H9 (cell line): ENCODE measurements at regions not wholly inside any gene's neighbourhood (a gene's known extent, or its start where the extent isn't known, plus 50 kb on each side); places are given as distances from the start of the nearest gene placed in this dataset.

ENCODE experiments used
- DNase-seq: peaks from one replicate; pipeline ENCODE4 v3.0.0-alpha.2; 2017
- H2AFZ ChIP-seq: one replicate; pipeline ENCODE4 v1.6.1; 2013; ENCODE audit warnings: mild to moderate bottlenecking, low read length, control low read depth, moderate library complexity
- H2AK5ac ChIP-seq: 2 replicates; pipeline ENCODE4 v1.6.1; 2013; ENCODE audit warnings: low read length, control low read depth, mixed read lengths; ENCODE audit not compliant: insufficient read length
- H2BK120ac ChIP-seq: one replicate; pipeline ENCODE4 v1.6.1; 2013; ENCODE audit warnings: low read depth, mild to moderate bottlenecking, low read length, control low read depth, inconsistent platforms; ENCODE audit not compliant: poor library complexity, severe bottlenecking
- H2BK12ac ChIP-seq: 2 replicates; pipeline ENCODE4 v1.6.1; 2013; ENCODE audit warnings: low read length, control low read depth, mixed read lengths, low read depth; ENCODE audit not compliant: insufficient read length
- H2BK15ac ChIP-seq: 2 replicates; pipeline ENCODE4 v1.6.1; 2013; ENCODE audit warnings: low read depth, low read length, control low read depth
- H2BK20ac ChIP-seq: one replicate; pipeline ENCODE4 v1.6.1; 2013; ENCODE audit warnings: low read depth, mild to moderate bottlenecking, low read length, control low read depth, inconsistent platforms; ENCODE audit not compliant: poor library complexity, severe bottlenecking
- H2BK5ac ChIP-seq: 2 replicates; pipeline ENCODE4 v1.6.1; 2013; ENCODE audit warnings: low read length, control low read depth, mixed read lengths; ENCODE audit not compliant: insufficient read length
- H3K14ac ChIP-seq: 2 replicates; pipeline ENCODE4 v1.6.1; 2013; ENCODE audit warnings: low read length, control low read depth; ENCODE audit not compliant: insufficient read depth
- H3K18ac ChIP-seq: 2 replicates; pipeline ENCODE4 v1.6.1; 2013; ENCODE audit warnings: low read depth, mild to moderate bottlenecking, mixed read lengths, low read length, control low read depth; ENCODE audit not compliant: insufficient read length
- H3K23ac ChIP-seq: 2 replicates; pipeline ENCODE4 v1.6.1; 2013; ENCODE audit warnings: low read length, control low read depth, mixed read lengths, low read depth; ENCODE audit not compliant: insufficient read length
- H3K23me2 ChIP-seq: 2 replicates; pipeline ENCODE4 v1.6.1; 2013; ENCODE audit warnings: low read depth, mild to moderate bottlenecking, mixed read lengths, low read length, control low read depth; ENCODE audit not compliant: insufficient read length, poor library complexity, severe bottlenecking
- H3K27ac ChIP-seq: 2 replicates; pipeline ENCODE4 v1.5.1; 2013; ENCODE audit warnings: low read length, control low read depth, mixed read lengths, low read depth; ENCODE audit not compliant: insufficient read length
- H3K27me3 ChIP-seq: 2 replicates; pipeline ENCODE4 v1.6.1; 2013; ENCODE audit warnings: low read length, control low read depth, inconsistent platforms; ENCODE audit not compliant: insufficient read depth
- H3K4ac ChIP-seq: 2 replicates; pipeline ENCODE4 v1.6.1; 2013; ENCODE audit warnings: low read depth, mild to moderate bottlenecking, control low read depth, inconsistent platforms, low read length, moderate library complexity
- H3K4me1 ChIP-seq: 2 replicates; pipeline ENCODE4 v1.6.1; 2013; ENCODE audit warnings: low read length, control low read depth, inconsistent platforms; ENCODE audit not compliant: insufficient read depth
- H3K4me2 ChIP-seq: 2 replicates; pipeline ENCODE4 v1.6.1; 2013; ENCODE audit warnings: low read length, control low read depth, mixed read lengths; ENCODE audit not compliant: insufficient read length, insufficient read depth
- H3K56ac ChIP-seq: 2 replicates; pipeline ENCODE4 v1.6.1; 2013; ENCODE audit warnings: low read depth, mild to moderate bottlenecking, mixed read lengths, low read length, control low read depth; ENCODE audit not compliant: insufficient read length
- H3K79me1 ChIP-seq: 2 replicates; pipeline ENCODE4 v1.6.1; 2013; ENCODE audit warnings: low read depth, mild to moderate bottlenecking, moderate library complexity, low read length, control low read depth, inconsistent platforms; ENCODE audit not compliant: insufficient read depth, poor library complexity, severe bottlenecking
- H3K79me2 ChIP-seq: 2 replicates; pipeline ENCODE4 v1.6.1; 2013; ENCODE audit warnings: low read length, control low read depth, inconsistent platforms; ENCODE audit not compliant: insufficient read depth
- H3K9ac ChIP-seq: 2 replicates; pipeline ENCODE4 v1.6.1; 2013; ENCODE audit warnings: low read length, control low read depth, mixed read lengths; ENCODE audit not compliant: insufficient read length; ENCODE audit errors: extremely low read depth
- H3K9me3 ChIP-seq: one replicate; pipeline ENCODE4 v1.6.1; 2013; ENCODE audit warnings: low read depth, low read length, inconsistent platforms; ENCODE audit not compliant: control insufficient read depth
- H3T11ph ChIP-seq: one replicate; pipeline ENCODE4 v1.6.1; 2013; ENCODE audit warnings: mild to moderate bottlenecking, low read length, control low read depth, inconsistent platforms
- H4K20me1 ChIP-seq: one replicate; pipeline ENCODE4 v1.6.1; 2013; ENCODE audit not compliant: control insufficient read depth, insufficient read length, insufficient read depth
- H4K5ac ChIP-seq: 2 replicates; pipeline ENCODE4 v1.6.1; 2013; ENCODE audit warnings: low read depth, mild to moderate bottlenecking, mixed read lengths, low read length, control low read depth; ENCODE audit not compliant: insufficient read length
- H4K8ac ChIP-seq: replicated peaks from 2 replicates; pipeline ENCODE4 v1.6.1; 2013; ENCODE audit warnings: low read length, control low read depth, mixed read lengths, low read depth; ENCODE audit not compliant: insufficient read length
- H4K91ac ChIP-seq: 2 replicates; pipeline ENCODE4 v1.6.1; 2013; ENCODE audit warnings: low read depth, mild to moderate bottlenecking, moderate library complexity, mixed read lengths, low read length, control low read depth; ENCODE audit not compliant: insufficient read length
- H3K27ac Mint-ChIP-seq, 3 experiments: 2 replicates in 2 of 3; 3 replicates in 1 of 3; pipeline ENCODE4 v1.8.0; 2020 to 2021; ENCODE audit warnings: mixed read lengths in 3 of 3, mild to moderate bottlenecking in 1 of 3, moderate library complexity in 1 of 3
- H3K27me3 Mint-ChIP-seq: 2 replicates; pipeline ENCODE4 v1.8.0; 2021; ENCODE audit warnings: low read depth, mild to moderate bottlenecking, moderate library complexity, mixed read lengths
- H3K36me3 Mint-ChIP-seq, 3 experiments: 2 replicates in 2 of 3; 3 replicates in 1 of 3; pipeline ENCODE4 v1.8.0; 2020 to 2021; ENCODE audit warnings: low read depth in 3 of 3, mixed read lengths in 3 of 3; ENCODE audit not compliant: insufficient read depth in 1 of 3
- H3K4me1 Mint-ChIP-seq, 2 experiments: 2 replicates each; pipeline ENCODE4 v1.8.0; 2020; ENCODE audit warnings: mixed read lengths in 2 of 2
- H3K4me3 Mint-ChIP-seq, 2 experiments: 2 replicates in 1 of 2; 3 replicates in 1 of 2; pipeline ENCODE4 v1.8.0; 2020 to 2021; ENCODE audit warnings: mild to moderate bottlenecking in 2 of 2, mixed read lengths in 2 of 2, moderate library complexity in 1 of 2
- H3K9me3 Mint-ChIP-seq, 2 experiments: 2 replicates in 1 of 2; 3 replicates in 1 of 2; pipeline ENCODE4 v1.8.0; 2020; ENCODE audit warnings: mild to moderate bottlenecking in 2 of 2, mixed read lengths in 2 of 2, moderate library complexity in 1 of 2
- WGBS: extraction: QIAGEN DNeasy Blood & Tissue Kit; methylation state at CpG from one replicate; pipeline ENCODE4 v1.1.7; 2013; ENCODE audit warnings: missing lambda C conversion rate, low lambda C conversion rate, mixed read lengths; ENCODE audit not compliant: insufficient read length; ENCODE audit errors: extremely low coverage; 5-methylcytosine and 5-hydroxymethylcytosine counted together
- TF ChIP-seq, protein P1 (sequence below): fragments of 200-600 bp; sonication (generic); conservative IDR thresholded peaks from 3 replicates; pipeline ENCODE4 v1.8.0; 2021; ENCODE audit warnings: antibody characterized with exemption, mild to moderate bottlenecking

DNA sequence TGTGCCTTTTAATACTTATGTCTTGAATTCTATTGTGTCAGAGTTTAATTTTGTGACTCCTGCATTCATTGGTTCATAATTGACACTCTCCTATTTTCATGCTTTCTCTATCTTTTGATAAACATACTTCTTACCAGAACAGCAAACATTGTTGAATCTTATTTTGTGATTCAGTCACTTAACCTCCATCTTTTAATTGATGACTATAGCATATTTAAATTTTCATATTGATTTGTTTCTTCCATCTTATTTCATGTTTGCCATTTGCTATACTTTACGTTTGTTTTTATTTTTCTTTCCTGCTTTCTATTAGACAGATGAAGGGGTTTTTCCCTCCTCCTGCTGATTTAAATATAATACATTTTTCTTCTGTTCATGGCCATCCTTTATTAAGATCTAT lies 115.5 kb upstream of the FAM9A start:
- Histone ChIP-seq H3K4ac (no peak overlapping the region), H3K18ac (no peak overlapping the region), H4K20me1 (no peaks in the 10 kb centered on the region), H3K23ac (no peak overlapping the region), H3K4me1 (no peaks in the 10 kb centered on the region), H2AK5ac (no peak overlapping the region), H2BK20ac (no peak overlapping the region), H3K79me1 (no peaks in the 10 kb centered on the region), H4K8ac (no peak overlapping the region), H3K56ac (no peak overlapping the region), H3K79me2 (no peaks in the 10 kb centered on the region), H3K14ac (no peak overlapping the region), H3T11ph (no peak overlapping the region), H3K9ac (no peak overlapping the region), H3K23me2 (no peaks in the 10 kb centered on the region), H3K4me2 (no peak overlapping the region), H2AFZ (no peak overlapping the region), H4K5ac (no peak overlapping the region), H3K9me3 (no peaks in the 10 kb centered on the region), H2BK5ac (no peak overlapping the region), H2BK15ac (no peak overlapping the region), H3K27ac (no peak overlapping the region), H2BK120ac (no peak overlapping the region), H3K27me3 (no peaks in the 10 kb centered on the region), H2BK12ac (no peak overlapping the region), H4K91ac (no peak overlapping the region)
- Mint-ChIP-seq H3K4me3 (no peak overlapping the region), H3K4me1 (no peaks in the 10 kb centered on the region), H3K9me3 (peaks cover 0 to 29% of the 10 kb centered on the region in 2 experiments; a peak in 2 of 5 replicates), H3K27ac (no peak overlapping the region), H3K27me3 (no peaks in the 10 kb centered on the region), H3K36me3 (no peaks in the 10 kb centered on the region)
- DNase-seq, result no peak
- WGBS, result no CpG with 5 or more reads among the region's 1 CpG
- TF ChIP-seq, protein P1, sequence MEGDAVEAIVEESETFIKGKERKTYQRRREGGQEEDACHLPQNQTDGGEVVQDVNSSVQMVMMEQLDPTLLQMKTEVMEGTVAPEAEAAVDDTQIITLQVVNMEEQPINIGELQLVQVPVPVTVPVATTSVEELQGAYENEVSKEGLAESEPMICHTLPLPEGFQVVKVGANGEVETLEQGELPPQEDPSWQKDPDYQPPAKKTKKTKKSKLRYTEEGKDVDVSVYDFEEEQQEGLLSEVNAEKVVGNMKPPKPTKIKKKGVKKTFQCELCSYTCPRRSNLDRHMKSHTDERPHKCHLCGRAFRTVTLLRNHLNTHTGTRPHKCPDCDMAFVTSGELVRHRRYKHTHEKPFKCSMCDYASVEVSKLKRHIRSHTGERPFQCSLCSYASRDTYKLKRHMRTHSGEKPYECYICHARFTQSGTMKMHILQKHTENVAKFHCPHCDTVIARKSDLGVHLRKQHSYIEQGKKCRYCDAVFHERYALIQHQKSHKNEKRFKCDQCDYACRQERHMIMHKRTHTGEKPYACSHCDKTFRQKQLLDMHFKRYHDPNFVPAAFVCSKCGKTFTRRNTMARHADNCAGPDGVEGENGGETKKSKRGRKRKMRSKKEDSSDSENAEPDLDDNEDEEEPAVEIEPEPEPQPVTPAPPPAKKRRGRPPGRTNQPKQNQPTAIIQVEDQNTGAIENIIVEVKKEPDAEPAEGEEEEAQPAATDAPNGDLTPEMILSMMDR, result no peak
